ENCODE measurements at regions not wholly inside any gene's neighbourhood (a gene's known extent, or its start where the extent isn't known, plus 50 kb on each side); places are given as distances from the start of the nearest gene placed in this dataset.

DNA sequence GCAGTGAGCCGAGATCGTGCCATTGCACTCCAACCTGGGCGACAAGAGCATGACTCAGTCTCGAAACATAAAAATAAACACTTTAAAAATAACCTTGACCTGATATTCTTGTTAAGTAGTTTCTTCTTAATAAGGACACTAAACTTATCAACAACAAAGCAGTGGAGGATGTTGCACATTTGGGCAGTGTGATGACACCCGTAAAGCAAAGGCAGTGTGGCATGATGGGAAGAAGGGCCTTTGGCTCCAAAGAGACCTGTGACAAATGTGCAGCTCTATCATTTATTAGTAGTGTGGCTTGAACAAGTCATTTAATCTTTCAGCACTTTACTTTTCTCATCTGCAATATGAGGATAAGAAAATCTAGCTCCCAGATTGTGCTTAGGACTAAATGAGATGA, 348.0 kb upstream of the PLD5 start:
- H3K27ac ChIP-seq (ENCODE audit: low read depth, low read length), result no peak overlapping the region
- H3K9ac ChIP-seq (ENCODE audit: low read length), result no peak overlapping the region
- H4K20me1 ChIP-seq (ENCODE audit: low read depth, low read length), result no peaks in the 10 kb centered on the region
- no peak overlapping the region for H3K4me2 ChIP-seq (ENCODE audit: low read depth, low read length, poor library complexity, severe bottlenecking)
- no peaks in the 10 kb centered on the region for H3K9me2 ChIP-seq (replicated peaks; ENCODE audit: insufficient read depth, low read length)
- no peak overlapping the region for H2AFZ ChIP-seq (ENCODE audit: low read depth, low read length, severe bottlenecking)
- H3F3A ChIP-seq (ENCODE audit: insufficient read depth), result no peaks in the 10 kb centered on the region
- H3K4me3 ChIP-seq (ENCODE audit: insufficient read depth, low read length, poor library complexity, severe bottlenecking), result no peak overlapping the region
- no peaks in the 10 kb centered on the region for H3K36me3 ChIP-seq (ENCODE audit: low read length)
- TF ChIP-seq EZH2phosphoT487 (conservative IDR thresholded peaks at IDR 0.05; ENCODE audit: low read length) (no peak), CTCF (IDR thresholded peaks at IDR 0.05; ENCODE audit: insufficient read depth, low read length, poor library complexity, severe bottlenecking) (no peak)
- H3K9me3 ChIP-seq (ENCODE audit: insufficient read depth, low read length), result no peaks in the 10 kb centered on the region
- H3K27me3 ChIP-seq (ENCODE audit: low read length), result no peaks in the 10 kb centered on the region
- no peaks in the 10 kb centered on the region for H3K79me2 ChIP-seq (ENCODE audit: insufficient read depth, low read length)

DNA sequence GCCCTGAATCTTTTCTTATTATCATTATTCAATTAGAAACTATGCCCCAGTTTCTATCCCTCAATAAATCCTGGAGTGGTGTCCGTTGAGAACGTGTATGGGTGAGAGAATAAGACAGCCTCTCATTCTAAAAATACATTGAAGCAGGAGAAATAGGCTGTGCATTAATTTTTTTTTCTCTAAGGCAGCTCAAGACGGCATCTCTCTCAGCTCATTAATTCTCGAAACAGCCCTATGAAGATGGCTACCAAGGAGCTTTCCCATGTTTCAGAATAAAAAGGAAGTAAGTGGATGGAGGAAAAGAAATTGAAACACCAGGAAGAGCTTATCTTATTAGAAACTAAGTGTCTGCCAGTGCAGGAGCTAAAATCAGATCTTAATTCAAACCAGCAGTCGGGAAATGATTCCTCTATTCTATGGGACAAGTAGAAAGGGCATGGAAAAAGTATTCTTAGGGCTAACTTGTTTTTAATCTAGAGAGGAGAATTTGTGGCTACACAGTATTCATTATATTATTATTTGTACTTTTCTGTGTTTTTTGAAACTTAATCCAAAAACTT, 347.1 kb upstream of the PLD5 start:
- Histone ChIP-seq H3K9ac (ENCODE audit: low read length) (no peak overlapping the region), H3K27ac (ENCODE audit: low read depth, low read length) (no peak overlapping the region), H4K20me1 (ENCODE audit: low read depth, low read length) (no peaks in the 10 kb centered on the region), H3K4me3 (ENCODE audit: insufficient read depth, low read length, poor library complexity, severe bottlenecking) (no peak overlapping the region), H3F3A (ENCODE audit: insufficient read depth) (no peaks in the 10 kb centered on the region), H3K9me3 (ENCODE audit: insufficient read depth, low read length) (no peaks in the 10 kb centered on the region), H3K79me2 (ENCODE audit: insufficient read depth, low read length) (no peaks in the 10 kb centered on the region), H2AFZ (ENCODE audit: low read depth, low read length, severe bottlenecking) (no peak overlapping the region), H3K36me3 (ENCODE audit: low read length) (no peaks in the 10 kb centered on the region), H3K27me3 (ENCODE audit: low read length) (no peaks in the 10 kb centered on the region), H3K4me2 (ENCODE audit: low read depth, low read length, poor library complexity, severe bottlenecking) (no peak overlapping the region), H3K9me2 (replicated peaks; ENCODE audit: insufficient read depth, low read length) (no peaks in the 10 kb centered on the region)
- TF ChIP-seq EZH2phosphoT487 (conservative IDR thresholded peaks at IDR 0.05; ENCODE audit: low read length) (no peak), CTCF (IDR thresholded peaks at IDR 0.05; ENCODE audit: insufficient read depth, low read length, poor library complexity, severe bottlenecking) (no peak)

DNA sequence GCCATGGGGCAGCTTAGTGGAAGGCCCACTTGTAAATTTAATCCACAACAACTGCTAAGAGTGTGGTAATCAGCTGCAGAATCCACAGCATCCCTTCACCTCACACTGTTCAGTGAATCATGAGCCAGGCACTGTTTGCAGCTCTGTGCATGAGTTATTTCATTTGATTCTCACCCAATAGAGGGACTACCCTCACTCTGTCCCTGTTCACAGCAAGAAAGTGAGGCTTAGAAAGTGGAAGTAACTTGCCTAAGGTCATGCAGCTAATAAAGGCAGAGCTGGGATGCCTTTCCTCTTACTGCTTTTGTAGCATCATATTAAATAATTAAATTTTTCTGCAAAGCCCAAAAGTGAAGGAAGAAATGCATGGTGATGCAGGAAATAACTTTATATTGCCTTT, 346.5 kb upstream of the PLD5 start:
- Histone ChIP-seq H3K9me3 (ENCODE audit: insufficient read depth, low read length) (no peaks in the 10 kb centered on the region), H3K4me2 (ENCODE audit: low read depth, low read length, poor library complexity, severe bottlenecking) (no peak overlapping the region), H3K79me2 (ENCODE audit: insufficient read depth, low read length) (no peaks in the 10 kb centered on the region), H3K4me3 (ENCODE audit: insufficient read depth, low read length, poor library complexity, severe bottlenecking) (no peak overlapping the region), H3F3A (ENCODE audit: insufficient read depth) (no peaks in the 10 kb centered on the region), H3K9ac (ENCODE audit: low read length) (no peak overlapping the region), H3K27ac (ENCODE audit: low read depth, low read length) (no peak overlapping the region), H2AFZ (ENCODE audit: low read depth, low read length, severe bottlenecking) (no peak overlapping the region), H3K9me2 (replicated peaks; ENCODE audit: insufficient read depth, low read length) (no peaks in the 10 kb centered on the region), H3K27me3 (ENCODE audit: low read length) (no peaks in the 10 kb centered on the region), H4K20me1 (ENCODE audit: low read depth, low read length) (no peaks in the 10 kb centered on the region), H3K36me3 (ENCODE audit: low read length) (no peaks in the 10 kb centered on the region)
- TF ChIP-seq CTCF (IDR thresholded peaks at IDR 0.05; ENCODE audit: insufficient read depth, low read length, poor library complexity, severe bottlenecking), result no peak
- no peak for TF ChIP-seq EZH2phosphoT487 (conservative IDR thresholded peaks at IDR 0.05; ENCODE audit: low read length)

Data from SU-DHL-6 (cell line).